Tibial nerve (tissue), 3 donors: ENCODE measurements at regions not wholly inside any gene's neighbourhood (a gene's known extent, or its start where the extent isn't known, plus 50 kb on each side); places are given as distances from the start of the nearest gene placed in this dataset.

Experiments
- CTCF ChIP-seq, 5 experiments: fragments of 200-600 bp in 3 of 5; fragments of 450-650 bp in 2 of 5; sonication (generic) in 3 of 5; IDR thresholded peaks; one replicate each; pipeline ENCODE4 v1.5.1; 2016 to 2019; ENCODE audit warnings: antibody characterized with exemption in 5 of 5, mild to moderate bottlenecking in 3 of 5, moderate library complexity in 2 of 5
- POLR2A ChIP-seq, 2 donors: fragments of 450-650 bp; IDR thresholded peaks; one replicate each; pipeline ENCODE4 v1.6.1; 2017; ENCODE audit warnings: antibody characterized with exemption in 2 of 2, mild to moderate bottlenecking in 2 of 2, moderate library complexity in 2 of 2

GRCh38 chr5:147989239-147989638 is 74.5 kb upstream of the SPINK5 start:
- TF ChIP-seq POLR2A (IDR thresholded peaks at IDR 0.05) (no peak), CTCF (IDR thresholded peaks at IDR 0.05) (no peak)
